K562 (cell line): ENCODE measurements at regions not wholly inside any gene's neighbourhood (a gene's known extent, or its start where the extent isn't known, plus 50 kb on each side); places are given as distances from the start of the nearest gene placed in this dataset.

Experiments
- ATAC-seq: fragments of 200-7000 bp; cut with Tn5 transposase; 3 replicates; pipeline ENCODE4 v1.9.1; 2020; ENCODE audit warnings: moderate library complexity
- BruUV-seq: library from RNA; stranded (reverse); fragments of 400-500 nt; replicated peaks from 2 replicates; lab custom pipeline; 2021; lab: Mats Ljungman, UMichigan
- CTCF ChIA-PET: fragments of 300-600 bp; formaldehyde crosslinking; extraction: SDS; loops from one replicate; lab custom pipeline; 2021; ENCODE audit warnings: low intra/inter-chr PET ratio; lab: Yijun Ruan, JAX
- POLR2A ChIA-PET: fragments of 300-600, 350-650 bp; sonication (Branson Sonifier 250); formaldehyde crosslinking; extraction: SDS; loops from one replicate; lab custom pipeline; 2021; ENCODE audit warnings: antibody characterized with exemption, inconsistent platforms; lab: Yijun Ruan, JAX
- DNase-seq, 4 experiments: peaks; one replicate each; pipeline versions ENCODE4 v3.0.0 to v3.0.0-alpha.2; 2011 to 2018; ENCODE audit warnings: low spot score in 3 of 4, mixed read lengths in 3 of 4; ENCODE audit errors: extremely low read depth in 1 of 4
- FAIRE-seq: peaks from 2 replicates; lab custom pipeline; 2011; peaks lifted over from hg19 to GRCh38; lab: Jason Lieb, UNC
- H2AFZ ChIP-seq: 2 replicates; pipeline ENCODE4 v1.6.0; 2011; ENCODE audit warnings: low read depth, low read length, control low read depth, inconsistent platforms
- H3K27ac ChIP-seq: fragments of 200-600 bp; 3 replicates; pipeline ENCODE4 v1.8.0; 2011; ENCODE audit warnings: low read depth, mild to moderate bottlenecking, control low read depth, inconsistent platforms, low read length, moderate library complexity, mixed read lengths; ENCODE audit errors: extremely low read depth
- H3K27me3 ChIP-seq, 2 experiments: fragments of 300-600 bp in 1 of 2; 2 replicates in 1 of 2; 3 replicates in 1 of 2; pipeline versions ENCODE4 v1.6.0 to v1.8.0; 2011; ENCODE audit warnings: inconsistent platforms in 2 of 2, low read length in 2 of 2, mild to moderate bottlenecking in 1 of 2, mixed read lengths in 1 of 2, moderate library complexity in 1 of 2; ENCODE audit not compliant: control insufficient read depth in 2 of 2, insufficient read depth in 2 of 2
- H3K36me3 ChIP-seq: fragments of 300-600 bp; 3 replicates; pipeline ENCODE4 v1.8.0; 2011; ENCODE audit warnings: mild to moderate bottlenecking, low read length, inconsistent platforms; ENCODE audit not compliant: control insufficient read depth, insufficient read depth
- H3K4me1 ChIP-seq, 2 experiments: fragments of 200-600 bp in 1 of 2; replicated peaks in 1 of 2; 2 replicates in 1 of 2; 3 replicates in 1 of 2; pipeline versions ENCODE4 v1.5.1 to v1.8.0; 2011; ENCODE audit warnings: inconsistent platforms in 2 of 2, low read length in 2 of 2, mild to moderate bottlenecking in 1 of 2, mixed read lengths in 1 of 2, moderate library complexity in 1 of 2; ENCODE audit not compliant: control insufficient read depth in 2 of 2, insufficient read depth in 2 of 2
- H3K4me2 ChIP-seq: 2 replicates; pipeline ENCODE4 v1.6.1; 2011; ENCODE audit warnings: low read length, control low read depth, inconsistent platforms, mixed read lengths; ENCODE audit not compliant: insufficient read depth
- H3K4me3 ChIP-seq: fragments of 200-600 bp; sonication (generic), shearing (Covaris generic); 2 replicates; pipeline ENCODE4 v1.5.1; 2016; ENCODE audit warnings: control low read depth, inconsistent platforms
- H3K79me2 ChIP-seq: fragments of 200-600 bp; 3 replicates; pipeline ENCODE4 v1.8.0; 2011; ENCODE audit warnings: low read length, inconsistent platforms; ENCODE audit not compliant: control insufficient read depth, insufficient read depth
- H3K9ac ChIP-seq, 2 experiments: 2 replicates each; pipeline versions ENCODE4 v1.6.0 to v1.6.1; 2011; ENCODE audit warnings: low read depth in 2 of 2, low read length in 2 of 2, control low read depth in 1 of 2, inconsistent platforms in 1 of 2, mild to moderate bottlenecking in 1 of 2, mixed read lengths in 1 of 2; ENCODE audit not compliant: insufficient read depth in 1 of 2
- H3K9me1 ChIP-seq: one replicate; pipeline ENCODE4 v1.6.0; 2011; ENCODE audit warnings: inconsistent platforms, mild to moderate bottlenecking, low read length, moderate library complexity; ENCODE audit not compliant: control insufficient read depth, insufficient read depth
- H3K9me3 ChIP-seq: replicated peaks from 2 replicates; pipeline ENCODE4 v1.5.1; 2011; ENCODE audit warnings: low read depth, low read length, inconsistent platforms; ENCODE audit not compliant: control insufficient read depth, insufficient read depth
- H4K20me1 ChIP-seq: replicated peaks from 2 replicates; pipeline ENCODE4 v1.6.1; 2011; ENCODE audit warnings: low read length, inconsistent platforms, mixed read lengths; ENCODE audit not compliant: control insufficient read depth, insufficient read depth
- DACH1 ChIP-seq: fragments of 450-650 bp; IDR thresholded peaks from 2 replicates; pipeline ENCODE4 v1.6.1; 2018; ENCODE audit not compliant: partially characterized antibody
- FUS ChIP-seq: fragments of 200-400 bp; formaldehyde crosslinking; optimal IDR thresholded peaks from 2 replicates; pipeline ENCODE3; 2017; ENCODE audit warnings: low read depth, low read length
- GTF2B ChIP-seq: IDR thresholded peaks from 2 replicates; pipeline ENCODE4 v1.6.1; 2011; ENCODE audit not compliant: insufficient read length; ENCODE audit errors: extremely low read depth
- MCM3 ChIP-seq: fragments of 450-650 bp; IDR thresholded peaks from 2 replicates; pipeline ENCODE4 v1.6.1; 2016
- NR3C1 ChIP-seq: sonication (generic); formaldehyde crosslinking; IDR thresholded peaks from 2 replicates; pipeline ENCODE4 v1.8.1; 2022; ENCODE audit warnings: missing genetic modification reagents
- PHB2 ChIP-seq: fragments of 450-650 bp; IDR thresholded peaks from 2 replicates; pipeline ENCODE4 v1.6.1; 2017; ENCODE audit warnings: low read depth
- RBM34 ChIP-seq: fragments of 200-400 bp; formaldehyde crosslinking; IDR thresholded peaks from 2 replicates; pipeline ENCODE4 v1.6.1; 2018; ENCODE audit warnings: low read length, borderline replicate concordance; ENCODE audit not compliant: insufficient read depth
- STAT5B ChIP-seq: fragments of 250-450 bp; sonication (Bioruptor Pico); IDR thresholded peaks from 2 replicates; pipeline ENCODE4 v1.8.0; 2021; ENCODE audit warnings: mild to moderate bottlenecking, inconsistent platforms
- ZBTB12 ChIP-seq: fragments of 250-450 bp; sonication (Bioruptor Pico); IDR thresholded peaks from 2 replicates; pipeline ENCODE4 v1.4.0; 2020
- ZBTB9 ChIP-seq: fragments of 450-650 bp; formaldehyde crosslinking; IDR thresholded peaks from 2 replicates; pipeline ENCODE4 v1.4.0; 2020; ENCODE audit warnings: mild to moderate bottlenecking, moderate library complexity
- ZFP1 ChIP-seq: fragments of 450-650 bp; formaldehyde crosslinking; IDR thresholded peaks from 2 replicates; pipeline ENCODE4 v1.4.0; 2020; ENCODE audit warnings: mild to moderate bottlenecking, mixed read lengths
- ZFPM2 ChIP-seq: fragments of 250-450 bp; sonication (Bioruptor Pico); IDR thresholded peaks from 2 replicates; pipeline ENCODE4 v1.5.1; 2022; ENCODE audit warnings: mild to moderate bottlenecking
- ZNF407 ChIP-seq: fragments of 450-650 bp; IDR thresholded peaks from 2 replicates; pipeline ENCODE4 v1.6.1; 2016; ENCODE audit warnings: low read depth
- in situ Hi-C: fragments of 300-500 bp; cut with MboI; formaldehyde crosslinking; loops from 4 replicates; pipeline ENCODE4 v1.15.0; 2018; ENCODE audit warnings: inconsistent platforms, mixed read lengths
- intact Hi-C: fragments of 100-400 bp; cut with micrococcal nuclease; formaldehyde crosslinking; loops from 2 replicates; pipeline ENCODE4 v1.14.2; 2022

- ChIA-PET CTCF (no interaction called here), POLR2A (no interaction called here)
- Histone ChIP-seq H3K4me1 (no peaks in the 10 kb centered on the region), H3K36me3 (no peaks in the 10 kb centered on the region), H3K27me3 (no peaks in the 10 kb centered on the region), H3K79me2 (no peaks in the 10 kb centered on the region), H3K4me3 (no peak overlapping the region), H3K9me3 (0 out of 2 replicates have a peak, but pooled peaks cover 2% of the 10 kb centered on the region), H3K4me2 (no peak overlapping the region), H3K9me1 (no peaks in the 10 kb centered on the region), H3K27ac (no peak overlapping the region), H2AFZ (no peak overlapping the region), H4K20me1 (no peaks in the 10 kb centered on the region), H3K9ac (no peak overlapping the region)
- in situ Hi-C loops, result no loop called here
- no peak for FAIRE-seq
- DNase-seq, result no peak
- ATAC-seq, result no peak
- BruUV-seq, result no TSS peak
- intact Hi-C loops, result no loop called here
- TF ChIP-seq ZBTB12 (CRISPR knock-in tag), result no peak
- TF ChIP-seq MCM3, result no peak
- TF ChIP-seq NR3C1, result no peak
- TF ChIP-seq FUS, result no peak
- no peak for TF ChIP-seq STAT5B (CRISPR knock-in tag)
- no peak for TF ChIP-seq ZFP1 (CRISPR knock-in tag)
- no peak for TF ChIP-seq GTF2B
- TF ChIP-seq RBM34, result no peak
- TF ChIP-seq ZFPM2 (CRISPR knock-in tag), result no peak
- no peak for TF ChIP-seq ZNF407
- no peak for TF ChIP-seq PHB2
- TF ChIP-seq ZBTB9 (CRISPR knock-in tag), result no peak
- TF ChIP-seq DACH1, result no peak
Measured at GRCh38 chr7:118346748-118347147, 122.2 kb downstream of the ANKRD7 start.
